Neural cell (in vitro differentiated cells): ENCODE measurements at regions not wholly inside any gene's neighbourhood (a gene's known extent, or its start where the extent isn't known, plus 50 kb on each side); places are given as distances from the start of the nearest gene placed in this dataset.

Experiments used
- H2AFZ ChIP-seq: fragments of 200-600, 300-800 bp; sonication (generic), shearing (Covaris generic); 2 replicates; pipeline ENCODE4 v1.6.0; 2014; ENCODE audit warnings: low read depth, mild to moderate bottlenecking, antibody characterized with exemption, low read length, moderate library complexity
- H3F3A ChIP-seq: fragments of 200-600 bp; shearing (Covaris generic); 2 replicates; pipeline ENCODE4 v1.6.1; 2016; ENCODE audit warnings: mild to moderate bottlenecking, moderate library complexity, mixed read lengths, antibody characterized with exemption, low read length; ENCODE audit not compliant: insufficient read depth, poor library complexity, severe bottlenecking
- H3K27ac ChIP-seq: fragments of 200-600, 300-800 bp; sonication (generic), shearing (Covaris generic); 2 replicates; pipeline ENCODE4 v1.5.1; 2014; ENCODE audit warnings: mild to moderate bottlenecking, low read length, moderate library complexity
- H3K27me3 ChIP-seq: fragments of 300-800, 200-600 bp; sonication (generic), shearing (Covaris generic); 2 replicates; pipeline ENCODE4 v1.6.0; 2014; ENCODE audit warnings: mild to moderate bottlenecking, low read depth, low read length, moderate library complexity; ENCODE audit not compliant: insufficient read depth
- H3K36me3 ChIP-seq: fragments of 300-800, 200-600 bp; sonication (generic), shearing (Covaris generic); 2 replicates; pipeline ENCODE4 v1.5.1; 2014; ENCODE audit warnings: mild to moderate bottlenecking, antibody characterized with exemption, low read length, moderate library complexity; ENCODE audit not compliant: insufficient read depth
- H3K4me2 ChIP-seq: fragments of 300-800, 200-600 bp; sonication (generic), shearing (Covaris generic); 2 replicates; pipeline ENCODE4 v1.6.0; 2014; ENCODE audit warnings: mild to moderate bottlenecking, low read length
- H3K4me3 ChIP-seq: fragments of 300-800, 200-600 bp; sonication (generic), shearing (Covaris generic); 2 replicates; pipeline ENCODE4 v1.5.1; 2014; ENCODE audit warnings: mild to moderate bottlenecking, low read length, moderate library complexity
- H3K79me2 ChIP-seq: fragments of 200-600 bp; shearing (Covaris generic); replicated peaks from 2 replicates; pipeline ENCODE4 v1.6.0; 2014; ENCODE audit warnings: mild to moderate bottlenecking, low read length, moderate library complexity; ENCODE audit not compliant: insufficient read depth
- H3K9ac ChIP-seq: fragments of 300-800, 200-600 bp; sonication (generic), shearing (Covaris generic); 2 replicates; pipeline ENCODE4 v1.6.1; 2016; ENCODE audit warnings: mild to moderate bottlenecking, low read length, mixed read lengths
- H3K9me2 ChIP-seq: fragments of 200-600 bp; shearing (Covaris generic); 2 replicates; pipeline ENCODE4 v1.6.1; 2016; ENCODE audit warnings: mild to moderate bottlenecking, low read length, mixed read lengths; ENCODE audit not compliant: insufficient read depth
- H3K9me3 ChIP-seq: fragments of 200-600, 300-800 bp; sonication (generic), shearing (Covaris generic); 2 replicates; pipeline ENCODE4 v1.6.1; 2016; ENCODE audit warnings: mild to moderate bottlenecking, mixed run types, low read length, moderate library complexity, mixed read lengths
- H4K20me1 ChIP-seq: fragments of 200-600 bp; shearing (Covaris generic); 2 replicates; pipeline ENCODE4 v1.6.1; 2016; ENCODE audit warnings: mild to moderate bottlenecking, mixed run types; ENCODE audit not compliant: insufficient read depth
- EP300 ChIP-seq: fragments of 450-650 bp; conservative IDR thresholded peaks from 2 replicates; pipeline ENCODE4 v1.6.1; 2014; ENCODE audit warnings: antibody characterized with exemption, mild to moderate bottlenecking, moderate library complexity; ENCODE audit not compliant: poor library complexity, severe bottlenecking
- EZH2 ChIP-seq: fragments of 200-600, 300-800 bp; shearing (Covaris generic), sonication (generic); IDR thresholded peaks from 2 replicates; pipeline ENCODE4 v1.6.1; 2014; ENCODE audit warnings: antibody characterized with exemption, low read length, borderline replicate concordance, mild to moderate bottlenecking; ENCODE audit not compliant: insufficient read depth, poor library complexity, severe bottlenecking
- MXI1 ChIP-seq: fragments of 450-650 bp; conservative IDR thresholded peaks from 2 replicates; pipeline ENCODE4 v1.6.1; 2014; ENCODE audit warnings: antibody characterized with exemption, mild to moderate bottlenecking; ENCODE audit not compliant: poor library complexity, severe bottlenecking
- POLR2AphosphoS5 ChIP-seq: IDR thresholded peaks from 2 replicates; pipeline ENCODE4 v1.6.1; 2012
- RAD21 ChIP-seq: fragments of 450-650 bp; conservative IDR thresholded peaks from 2 replicates; pipeline ENCODE4 v1.6.1; 2014; ENCODE audit warnings: antibody characterized with exemption, mild to moderate bottlenecking, moderate library complexity
- SMC3 ChIP-seq: fragments of 450-650 bp; conservative IDR thresholded peaks from 2 replicates; pipeline ENCODE4 v1.6.1; 2014; ENCODE audit warnings: antibody characterized with exemption, mild to moderate bottlenecking, moderate library complexity; ENCODE audit not compliant: poor library complexity
- TAF1 ChIP-seq: IDR thresholded peaks from 2 replicates; pipeline ENCODE4 v1.6.1; 2012; ENCODE audit warnings: low read depth
- TF ChIP-seq, protein P1 (sequence below): fragments of 450-650 bp; IDR thresholded peaks from 2 replicates; pipeline ENCODE4 v1.5.1; 2014; ENCODE audit warnings: antibody characterized with exemption, mild to moderate bottlenecking, moderate library complexity; ENCODE audit not compliant: poor library complexity, severe bottlenecking
- TF ChIP-seq, protein P2 (sequence below): IDR thresholded peaks from 2 replicates; pipeline ENCODE4 v1.6.1; 2012; ENCODE audit warnings: borderline replicate concordance

DNA sequence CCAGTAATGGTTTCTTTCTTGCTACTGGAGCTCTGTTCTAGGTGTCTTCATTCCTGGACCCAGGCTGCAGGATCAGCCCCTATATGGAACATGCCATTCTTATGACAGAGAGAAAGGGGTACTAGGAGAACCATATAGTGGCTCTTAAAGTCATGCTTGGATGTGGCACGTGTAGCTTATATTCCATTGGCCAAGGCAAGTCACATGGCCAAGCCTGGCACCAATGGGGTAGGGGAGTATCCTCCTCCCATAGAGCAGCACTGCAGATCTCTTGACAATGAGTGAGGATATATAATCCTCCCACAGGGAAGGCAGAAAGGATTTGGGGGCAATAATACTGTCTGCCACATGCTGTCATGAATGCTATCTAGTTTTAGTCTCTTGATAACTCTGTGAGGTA, 193.3 kb downstream of the PALM2AKAP2 start:
- no peak overlapping the region for H3K4me2 ChIP-seq
- H3K27me3 ChIP-seq: no peaks in the 10 kb centered on the region
- H3K27ac ChIP-seq: no peak overlapping the region

DNA sequence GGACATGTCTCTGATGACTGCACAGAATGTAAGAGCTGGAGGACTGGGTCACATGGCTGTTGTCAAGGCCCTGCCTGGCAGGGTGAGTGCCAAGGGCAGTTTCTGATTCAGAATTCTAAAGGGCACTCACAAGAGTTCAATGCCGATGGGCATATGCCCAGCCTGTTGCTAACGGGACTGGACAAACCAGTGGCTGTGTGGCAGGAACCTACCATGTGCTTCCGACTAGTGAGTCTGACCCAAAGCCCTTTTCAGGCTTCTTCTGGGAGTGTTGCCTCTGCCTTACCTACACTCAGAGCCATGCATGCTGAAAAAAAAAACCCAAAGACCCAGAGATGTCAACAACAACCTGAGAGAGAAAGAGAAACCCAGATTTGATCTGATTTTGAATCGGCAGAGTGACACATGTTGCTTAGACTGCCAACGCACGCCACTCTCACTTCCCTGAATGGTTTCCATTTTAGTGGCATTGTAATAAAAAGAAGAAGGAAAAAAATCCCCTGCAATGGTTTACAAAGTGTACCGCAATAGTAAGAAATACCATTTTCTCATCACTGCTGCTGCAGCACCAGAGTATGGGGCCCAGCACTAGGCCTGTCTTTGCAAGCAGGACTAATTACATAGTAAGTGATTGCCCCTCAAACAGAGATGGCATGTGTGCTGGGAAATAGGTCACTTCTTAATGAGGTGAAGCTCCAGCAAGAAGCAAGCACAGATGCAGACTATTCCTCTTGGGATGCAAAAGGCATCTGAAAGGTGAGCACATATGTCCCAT, 194.3 kb downstream of the PALM2AKAP2 start:
- TF ChIP-seq MXI1 (no peak), POLR2AphosphoS5 (no peak)

More for the DNA sequence above, 193.3 kb downstream of the PALM2AKAP2 start:
- Histone ChIP-seq H3K4me3 (no peak overlapping the region), H2AFZ (no peak overlapping the region), H3K9me2 (no peaks in the 10 kb centered on the region), H3K9me3 (no peaks in the 10 kb centered on the region), H3K79me2 (no peaks in the 10 kb centered on the region), H3F3A (no peaks in the 10 kb centered on the region), H3K9ac (no peak overlapping the region), H3K36me3 (no peaks in the 10 kb centered on the region), H4K20me1 (no peaks in the 10 kb centered on the region)
- TF ChIP-seq EP300: no peak
- TF ChIP-seq, protein P1, sequence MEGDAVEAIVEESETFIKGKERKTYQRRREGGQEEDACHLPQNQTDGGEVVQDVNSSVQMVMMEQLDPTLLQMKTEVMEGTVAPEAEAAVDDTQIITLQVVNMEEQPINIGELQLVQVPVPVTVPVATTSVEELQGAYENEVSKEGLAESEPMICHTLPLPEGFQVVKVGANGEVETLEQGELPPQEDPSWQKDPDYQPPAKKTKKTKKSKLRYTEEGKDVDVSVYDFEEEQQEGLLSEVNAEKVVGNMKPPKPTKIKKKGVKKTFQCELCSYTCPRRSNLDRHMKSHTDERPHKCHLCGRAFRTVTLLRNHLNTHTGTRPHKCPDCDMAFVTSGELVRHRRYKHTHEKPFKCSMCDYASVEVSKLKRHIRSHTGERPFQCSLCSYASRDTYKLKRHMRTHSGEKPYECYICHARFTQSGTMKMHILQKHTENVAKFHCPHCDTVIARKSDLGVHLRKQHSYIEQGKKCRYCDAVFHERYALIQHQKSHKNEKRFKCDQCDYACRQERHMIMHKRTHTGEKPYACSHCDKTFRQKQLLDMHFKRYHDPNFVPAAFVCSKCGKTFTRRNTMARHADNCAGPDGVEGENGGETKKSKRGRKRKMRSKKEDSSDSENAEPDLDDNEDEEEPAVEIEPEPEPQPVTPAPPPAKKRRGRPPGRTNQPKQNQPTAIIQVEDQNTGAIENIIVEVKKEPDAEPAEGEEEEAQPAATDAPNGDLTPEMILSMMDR: no peak
- TF ChIP-seq, protein P2, sequence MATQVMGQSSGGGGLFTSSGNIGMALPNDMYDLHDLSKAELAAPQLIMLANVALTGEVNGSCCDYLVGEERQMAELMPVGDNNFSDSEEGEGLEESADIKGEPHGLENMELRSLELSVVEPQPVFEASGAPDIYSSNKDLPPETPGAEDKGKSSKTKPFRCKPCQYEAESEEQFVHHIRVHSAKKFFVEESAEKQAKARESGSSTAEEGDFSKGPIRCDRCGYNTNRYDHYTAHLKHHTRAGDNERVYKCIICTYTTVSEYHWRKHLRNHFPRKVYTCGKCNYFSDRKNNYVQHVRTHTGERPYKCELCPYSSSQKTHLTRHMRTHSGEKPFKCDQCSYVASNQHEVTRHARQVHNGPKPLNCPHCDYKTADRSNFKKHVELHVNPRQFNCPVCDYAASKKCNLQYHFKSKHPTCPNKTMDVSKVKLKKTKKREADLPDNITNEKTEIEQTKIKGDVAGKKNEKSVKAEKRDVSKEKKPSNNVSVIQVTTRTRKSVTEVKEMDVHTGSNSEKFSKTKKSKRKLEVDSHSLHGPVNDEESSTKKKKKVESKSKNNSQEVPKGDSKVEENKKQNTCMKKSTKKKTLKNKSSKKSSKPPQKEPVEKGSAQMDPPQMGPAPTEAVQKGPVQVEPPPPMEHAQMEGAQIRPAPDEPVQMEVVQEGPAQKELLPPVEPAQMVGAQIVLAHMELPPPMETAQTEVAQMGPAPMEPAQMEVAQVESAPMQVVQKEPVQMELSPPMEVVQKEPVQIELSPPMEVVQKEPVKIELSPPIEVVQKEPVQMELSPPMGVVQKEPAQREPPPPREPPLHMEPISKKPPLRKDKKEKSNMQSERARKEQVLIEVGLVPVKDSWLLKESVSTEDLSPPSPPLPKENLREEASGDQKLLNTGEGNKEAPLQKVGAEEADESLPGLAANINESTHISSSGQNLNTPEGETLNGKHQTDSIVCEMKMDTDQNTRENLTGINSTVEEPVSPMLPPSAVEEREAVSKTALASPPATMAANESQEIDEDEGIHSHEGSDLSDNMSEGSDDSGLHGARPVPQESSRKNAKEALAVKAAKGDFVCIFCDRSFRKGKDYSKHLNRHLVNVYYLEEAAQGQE: no peak
- TF ChIP-seq POLR2AphosphoS5: no peak
- no peak for TF ChIP-seq EZH2
- TF ChIP-seq TAF1: no peak
- no peak for TF ChIP-seq RAD21
- TF ChIP-seq MXI1: no peak
- no peak for TF ChIP-seq SMC3

More for the DNA sequence above, 194.3 kb downstream of the PALM2AKAP2 start:
- H3K9me3 ChIP-seq: no peaks in the 10 kb centered on the region
- H2AFZ ChIP-seq: no peak overlapping the region
- H3F3A ChIP-seq: no peaks in the 10 kb centered on the region
- H3K27me3 ChIP-seq: no peaks in the 10 kb centered on the region
- no peak overlapping the region for H3K4me3 ChIP-seq
- no peaks in the 10 kb centered on the region for H3K36me3 ChIP-seq
- no peak overlapping the region for H3K27ac ChIP-seq
- no peak overlapping the region for H3K4me2 ChIP-seq
- H4K20me1 ChIP-seq: no peaks in the 10 kb centered on the region
- H3K9me2 ChIP-seq: no peaks in the 10 kb centered on the region
- H3K79me2 ChIP-seq: no peaks in the 10 kb centered on the region
- H3K9ac ChIP-seq: no peak overlapping the region
